ENCODE measurements at regions not wholly inside any gene's neighbourhood (a gene's known extent, or its start where the extent isn't known, plus 50 kb on each side); places are given as distances from the start of the nearest gene placed in this dataset.

DNA sequence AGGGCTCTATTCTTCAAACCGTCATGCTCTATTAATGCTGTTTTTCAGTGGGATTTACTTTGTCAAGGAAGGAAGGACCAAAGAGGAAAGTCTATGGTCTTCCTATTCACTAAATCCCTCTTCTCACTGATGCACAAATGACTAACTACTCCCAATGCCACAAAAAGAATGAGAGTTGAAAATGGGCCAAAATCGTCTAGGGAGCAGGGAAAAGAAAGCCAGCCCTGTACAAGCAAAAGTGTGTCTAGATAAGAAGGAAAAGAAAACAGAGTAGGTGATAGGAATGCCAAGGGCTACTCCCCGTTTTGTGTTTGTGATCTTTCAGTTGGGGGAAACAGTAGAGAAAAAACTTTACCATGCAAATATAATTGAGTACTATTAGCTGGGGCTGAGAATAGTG is 97.2 kb upstream of the TMCO5A start:
- TF ChIP-seq, protein P1, sequence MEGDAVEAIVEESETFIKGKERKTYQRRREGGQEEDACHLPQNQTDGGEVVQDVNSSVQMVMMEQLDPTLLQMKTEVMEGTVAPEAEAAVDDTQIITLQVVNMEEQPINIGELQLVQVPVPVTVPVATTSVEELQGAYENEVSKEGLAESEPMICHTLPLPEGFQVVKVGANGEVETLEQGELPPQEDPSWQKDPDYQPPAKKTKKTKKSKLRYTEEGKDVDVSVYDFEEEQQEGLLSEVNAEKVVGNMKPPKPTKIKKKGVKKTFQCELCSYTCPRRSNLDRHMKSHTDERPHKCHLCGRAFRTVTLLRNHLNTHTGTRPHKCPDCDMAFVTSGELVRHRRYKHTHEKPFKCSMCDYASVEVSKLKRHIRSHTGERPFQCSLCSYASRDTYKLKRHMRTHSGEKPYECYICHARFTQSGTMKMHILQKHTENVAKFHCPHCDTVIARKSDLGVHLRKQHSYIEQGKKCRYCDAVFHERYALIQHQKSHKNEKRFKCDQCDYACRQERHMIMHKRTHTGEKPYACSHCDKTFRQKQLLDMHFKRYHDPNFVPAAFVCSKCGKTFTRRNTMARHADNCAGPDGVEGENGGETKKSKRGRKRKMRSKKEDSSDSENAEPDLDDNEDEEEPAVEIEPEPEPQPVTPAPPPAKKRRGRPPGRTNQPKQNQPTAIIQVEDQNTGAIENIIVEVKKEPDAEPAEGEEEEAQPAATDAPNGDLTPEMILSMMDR (conservative IDR thresholded peaks at IDR 0.05; ENCODE audit: low read depth) = no peak
- DNase-seq (ENCODE audit: low spot score) = no peak
- ChIA-PET CTCF (interaction anchor here (0.7 kb wide), 1 partner anchor 395 kb away, joined by 3 read pairs; no protein-coding TSS in a partner anchor), POLR2A (ENCODE audit: low non-redundant PET) (no interaction called here)
- no peak overlapping the region for H3K27ac ChIP-seq

DNA sequence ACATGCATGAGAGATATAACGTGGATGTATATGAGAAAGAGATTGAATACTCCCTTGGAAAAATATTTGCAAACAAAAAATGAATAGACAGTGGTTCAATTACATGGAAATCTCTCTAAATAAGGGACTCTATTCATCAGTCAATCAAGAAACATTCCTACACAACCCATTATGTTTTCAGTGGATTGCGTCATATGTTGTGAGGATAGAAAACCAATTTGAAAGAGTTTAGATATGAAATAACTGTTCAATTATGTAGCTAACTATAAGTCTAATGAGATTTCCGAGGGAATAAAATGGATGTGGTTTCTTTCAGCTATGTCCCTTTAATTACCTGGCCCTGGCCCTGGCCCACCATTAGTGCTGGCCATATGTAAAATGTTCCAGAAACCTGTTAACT is 86.7 kb upstream of the TMCO5A start:
- H3K27ac ChIP-seq = no peak overlapping the region
- POLR2A ChIA-PET (ENCODE audit: low non-redundant PET) = no interaction called here
- no peak for DNase-seq (ENCODE audit: low spot score)
- TF ChIP-seq, protein P1 (conservative IDR thresholded peaks at IDR 0.05; ENCODE audit: low read depth) = no peak
- CTCF ChIA-PET = no interaction called here

DNA sequence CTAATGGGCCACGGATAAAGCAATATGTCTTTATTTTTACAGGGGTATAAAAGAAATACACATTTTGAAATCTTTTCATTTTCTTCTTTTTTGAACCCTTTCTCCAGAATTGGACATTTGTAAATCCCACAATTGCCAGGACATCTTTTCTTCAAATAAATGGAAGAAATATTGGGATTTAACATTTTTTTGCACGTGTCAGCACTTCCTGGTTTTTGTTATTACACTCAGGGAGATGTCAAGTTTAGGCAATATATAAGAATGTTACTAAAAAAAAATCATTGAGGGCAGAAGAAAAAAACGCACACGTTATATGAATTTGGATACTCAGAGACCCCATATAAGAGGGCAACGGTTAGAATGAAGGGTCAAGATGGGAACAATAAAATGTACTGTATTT is 78.3 kb upstream of the TMCO5A start:
- DNase-seq (ENCODE audit: low spot score) = no peak
- TF ChIP-seq, protein P1 (conservative IDR thresholded peaks at IDR 0.05; ENCODE audit: low read depth) = no peak
- POLR2A ChIA-PET (ENCODE audit: low non-redundant PET) = no interaction called here
- no peak overlapping the region for H3K27ac ChIP-seq
- CTCF ChIA-PET = no interaction called here

DNA sequence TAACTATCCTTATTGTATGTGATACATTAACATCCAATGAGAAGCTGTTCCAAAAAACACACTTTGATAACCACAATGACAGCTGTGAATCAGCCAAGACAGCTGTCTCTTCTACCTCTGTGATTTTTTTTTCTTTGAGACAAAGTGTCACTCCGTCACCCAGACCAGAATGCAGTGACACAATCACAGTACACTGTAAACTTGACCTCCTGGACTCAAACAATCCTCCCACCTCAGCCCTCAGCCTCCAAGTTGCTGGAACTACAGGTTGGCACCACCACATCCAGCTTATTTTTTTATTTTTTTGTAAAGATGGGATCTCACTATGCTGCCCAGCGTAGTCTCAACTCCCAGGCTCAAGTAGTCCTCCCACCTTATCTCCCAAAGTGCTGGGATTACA is 73.5 kb upstream of the TMCO5A start:
- TF ChIP-seq, protein P1 (conservative IDR thresholded peaks at IDR 0.05; ENCODE audit: low read depth) = no peak
- no peak overlapping the region for H3K27ac ChIP-seq
- no peak for DNase-seq (ENCODE audit: low spot score)
- ChIA-PET CTCF (interaction anchor here (0.7 kb wide), 1 partner anchor 954 kb away, joined by 3 read pairs; no protein-coding TSS in a partner anchor), POLR2A (ENCODE audit: low non-redundant PET) (no interaction called here)

DNA sequence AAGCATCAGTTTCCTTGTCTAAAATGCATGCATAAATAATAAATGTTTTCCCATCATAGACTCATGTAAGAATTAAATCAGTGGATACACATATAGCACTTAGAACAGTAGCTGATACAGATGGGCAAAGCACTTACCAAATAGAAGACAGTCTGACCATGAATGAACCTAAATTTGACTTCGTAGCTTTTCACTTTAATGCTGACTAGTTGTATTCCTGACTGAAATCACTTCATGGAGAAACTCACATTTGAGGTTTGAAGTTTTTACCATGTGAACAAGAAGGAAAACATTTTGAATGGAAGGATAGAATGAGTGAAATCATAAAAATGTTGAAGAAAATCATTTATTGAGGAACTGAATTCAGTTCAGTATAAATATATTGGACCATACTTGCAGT is 68.8 kb upstream of the TMCO5A start:
- ChIA-PET POLR2A (ENCODE audit: low non-redundant PET) (no interaction called here), CTCF (no interaction called here)
- H3K27ac ChIP-seq = no peak overlapping the region
- TF ChIP-seq, protein P1 (conservative IDR thresholded peaks at IDR 0.05; ENCODE audit: low read depth) = no peak
- no peak for DNase-seq (ENCODE audit: low spot score)

DNA sequence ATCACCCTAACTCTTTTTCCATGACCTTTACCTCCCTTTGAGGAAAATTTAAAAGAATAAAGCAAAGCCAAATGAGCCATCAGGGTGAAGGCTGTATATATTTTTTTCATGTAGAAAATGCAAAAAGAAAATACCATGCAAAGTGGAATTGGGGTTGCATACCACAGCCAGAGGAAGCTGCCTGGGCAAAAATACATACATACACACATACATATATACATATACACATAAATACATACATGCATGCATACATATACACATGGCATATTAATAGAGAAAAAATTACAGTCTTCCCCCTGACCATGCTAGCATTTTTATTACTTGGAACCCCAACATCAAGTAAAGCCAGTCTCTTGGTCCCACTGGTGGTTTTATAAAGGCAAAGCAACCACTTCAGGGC is 63.7 kb upstream of the TMCO5A start:
- no peak overlapping the region for H3K27ac ChIP-seq
- TF ChIP-seq, protein P1 (conservative IDR thresholded peaks at IDR 0.05; ENCODE audit: low read depth) = no peak
- ChIA-PET CTCF (interaction anchor here (0.6 kb wide), 2 partner anchors 376 to 436 kb away, joined by 3 read pairs; no protein-coding TSS in a partner anchor), POLR2A (ENCODE audit: low non-redundant PET) (no interaction called here)
- DNase-seq (ENCODE audit: low spot score) = no peak

DNA sequence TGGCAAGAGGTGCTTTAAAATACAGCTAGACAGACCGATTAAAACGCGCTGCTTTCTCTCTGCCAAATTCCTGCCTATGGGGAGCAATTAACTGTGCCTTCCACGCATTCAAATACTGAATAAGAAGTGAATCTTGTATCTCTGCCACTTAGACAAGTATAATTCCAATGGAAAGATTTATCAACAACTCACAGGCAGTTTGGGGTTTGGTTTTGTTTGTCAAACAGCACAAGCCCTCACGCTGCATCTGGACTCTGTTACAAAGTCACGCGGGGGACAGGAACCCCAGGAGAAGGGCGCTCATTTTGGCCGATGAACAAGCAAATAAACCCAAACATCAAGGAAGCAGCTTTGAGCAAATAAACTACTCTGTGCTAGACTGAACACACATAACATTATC is 61.8 kb upstream of the TMCO5A start:
- TF ChIP-seq, protein P1 (conservative IDR thresholded peaks at IDR 0.05; ENCODE audit: low read depth) = no peak
- ChIA-PET POLR2A (ENCODE audit: low non-redundant PET) (no interaction called here), CTCF (no interaction called here)
- no peak overlapping the region for H3K27ac ChIP-seq
- no peak for DNase-seq (ENCODE audit: low spot score)
